Suprapubic skin (tissue), 4 donors: ENCODE measurements at regions not wholly inside any gene's neighbourhood (a gene's known extent, or its start where the extent isn't known, plus 50 kb on each side); places are given as distances from the start of the nearest gene placed in this dataset.

Source experiments
- DNase-seq, 2 donors: peaks; one replicate each; pipeline ENCODE4 v3.0.0-alpha.2; 2019; ENCODE audit warnings: low spot score in 2 of 2
- H3K27ac ChIP-seq: fragments of 200-600 bp; sonication (generic); one replicate; pipeline ENCODE4 v1.5.1; 2019
- H3K27me3 ChIP-seq: fragments of 200-600 bp; sonication (generic); one replicate; pipeline ENCODE4 v1.5.1; 2019
- H3K36me3 ChIP-seq: fragments of 200-600 bp; sonication (generic); one replicate; pipeline ENCODE4 v1.5.1; 2019
- H3K4me1 ChIP-seq: fragments of 200-600 bp; sonication (generic); one replicate; pipeline ENCODE4 v1.5.1; 2019
- H3K4me3 ChIP-seq: fragments of 200-600 bp; sonication (generic); one replicate; pipeline ENCODE4 v1.5.1; 2019; ENCODE audit warnings: mild to moderate bottlenecking
- H3K9me3 ChIP-seq: fragments of 200-600 bp; sonication (generic); one replicate; pipeline ENCODE4 v1.5.1; 2019
- CTCF ChIP-seq, 2 donors: fragments of 200-600 bp in 1 of 2; fragments of 450-650 bp in 1 of 2; sonication (generic) in 1 of 2; IDR thresholded peaks; one replicate each; pipeline ENCODE4 v1.5.1; 2016 to 2019; ENCODE audit warnings: antibody characterized with exemption in 2 of 2, mild to moderate bottlenecking in 1 of 2, moderate library complexity in 1 of 2
- EP300 ChIP-seq: sonication (generic); formaldehyde crosslinking; IDR thresholded peaks from one replicate; pipeline ENCODE4 v1.6.1; 2017; ENCODE audit warnings: antibody characterized with exemption
- POLR2A ChIP-seq, 2 donors: fragments of 450-650 bp; IDR thresholded peaks; one replicate each; pipeline ENCODE4 v1.6.1; 2017; ENCODE audit warnings: antibody characterized with exemption in 2 of 2, mild to moderate bottlenecking in 2 of 2, moderate library complexity in 2 of 2
- POLR2AphosphoS5 ChIP-seq, 3 donors: sonication (generic); formaldehyde crosslinking; IDR thresholded peaks; one replicate each; pipeline ENCODE4 v1.6.1; 2017; ENCODE audit warnings: antibody characterized with exemption in 3 of 3
- WGBS: methylation state at CpG from one replicate; pipeline ENCODE4 v1.1.5; 2018; 5-methylcytosine and 5-hydroxymethylcytosine counted together

DNA sequence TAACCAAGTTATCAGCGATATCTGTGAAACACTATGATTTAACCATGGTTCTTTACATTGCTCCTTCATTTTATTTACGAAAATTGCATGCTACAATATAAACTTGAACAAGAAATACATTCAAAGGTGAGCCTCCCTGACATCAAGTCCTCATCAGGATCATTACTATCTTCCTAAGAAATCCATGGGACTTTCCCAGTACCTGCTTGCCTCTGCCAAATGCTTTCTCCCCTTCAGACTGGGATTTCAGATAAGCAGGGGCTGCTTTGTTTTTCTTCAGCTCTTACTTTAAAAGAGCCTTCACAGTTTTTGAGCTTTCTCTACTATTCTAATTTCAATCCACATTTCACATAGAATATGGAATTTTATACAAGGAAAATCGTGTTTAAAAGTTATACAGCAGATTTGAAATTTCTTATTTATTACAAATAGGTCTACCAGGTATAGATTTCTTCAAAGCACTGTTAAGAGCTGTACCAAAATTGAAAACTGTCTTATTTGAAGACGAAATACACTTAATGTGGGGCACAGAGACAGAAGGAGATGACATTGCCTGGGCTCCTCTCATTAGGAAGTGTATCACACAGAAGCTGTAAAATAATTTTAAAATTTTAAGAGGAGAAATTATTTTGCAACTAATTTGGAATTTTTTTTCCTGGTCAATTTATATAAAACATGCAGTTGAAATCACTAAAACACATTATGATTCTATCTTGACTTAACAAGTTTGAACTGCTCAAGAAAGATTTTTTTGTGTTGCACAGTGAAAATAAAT, 615.0 kb upstream of the AGTR1 start:
- Histone ChIP-seq H3K36me3 (no peaks in the 10 kb centered on the region), H3K4me1 (no peaks in the 10 kb centered on the region), H3K27ac (no peak overlapping the region), H3K4me3 (no peak overlapping the region), H3K27me3 (no peaks in the 10 kb centered on the region), H3K9me3 (no peaks in the 10 kb centered on the region)
- WGBS = 77% methylated on average over 4 of the region's 4 CpGs
- TF ChIP-seq CTCF (IDR thresholded peaks at IDR 0.05) (no peak), POLR2AphosphoS5 (IDR thresholded peaks at IDR 0.05) (no peak)
- DNase-seq = no peak

- no peaks in the 10 kb centered on the region for H3K4me1 ChIP-seq
- WGBS = 64% methylated on average over 8 of the region's 8 CpGs
- H3K36me3 ChIP-seq = no peaks in the 10 kb centered on the region
- TF ChIP-seq POLR2A (IDR thresholded peaks at IDR 0.05) = no peak
- TF ChIP-seq POLR2AphosphoS5 (IDR thresholded peaks at IDR 0.05) = no peak
- H3K4me3 ChIP-seq = no peak overlapping the region
- no peaks in the 10 kb centered on the region for H3K9me3 ChIP-seq
- DNase-seq = no peak
- no peaks in the 10 kb centered on the region for H3K27me3 ChIP-seq
- H3K27ac ChIP-seq = no peak overlapping the region
Measured at GRCh38 chr3:148083526-148084182, 614.0 kb upstream of the AGTR1 start.

DNA sequence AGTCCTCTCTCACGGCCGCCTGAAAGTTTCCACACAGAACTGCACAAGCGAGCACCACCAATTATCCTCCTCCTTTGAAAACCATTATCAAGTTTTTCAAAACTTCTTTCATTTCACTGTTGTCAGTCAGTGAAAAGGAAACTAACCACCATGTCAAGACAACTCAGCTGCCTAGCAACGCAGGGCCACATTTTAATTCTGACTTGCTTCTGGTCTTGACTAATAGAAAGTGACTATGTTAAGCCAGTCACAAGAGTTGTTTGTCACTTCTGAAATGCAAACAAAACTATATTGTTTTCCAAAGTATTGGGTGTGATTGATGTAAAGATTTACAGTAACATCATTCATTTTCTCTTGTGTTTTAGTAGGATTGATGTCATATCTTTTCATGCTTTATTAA, 612.8 kb upstream of the AGTR1 start:
- no peak for TF ChIP-seq POLR2A (IDR thresholded peaks at IDR 0.05)
- no peak for TF ChIP-seq CTCF (IDR thresholded peaks at IDR 0.05)
- TF ChIP-seq EP300 = no peak
- no peak for TF ChIP-seq POLR2AphosphoS5 (IDR thresholded peaks at IDR 0.05)
- H3K4me1 ChIP-seq = no peaks in the 10 kb centered on the region
- no peak overlapping the region for H3K4me3 ChIP-seq
- H3K36me3 ChIP-seq = no peaks in the 10 kb centered on the region
- no peaks in the 10 kb centered on the region for H3K27me3 ChIP-seq
- no peaks in the 10 kb centered on the region for H3K9me3 ChIP-seq
- no peak overlapping the region for H3K27ac ChIP-seq
- WGBS = 80% methylated on average over 4 of the region's 4 CpGs
- no peak for DNase-seq

- WGBS = 92% methylated on average over 6 of the region's 6 CpGs
- TF ChIP-seq CTCF (IDR thresholded peaks at IDR 0.05) (no peak), POLR2AphosphoS5 (IDR thresholded peaks at IDR 0.05) (no peak)
- Histone ChIP-seq H3K4me3 (no peak overlapping the region), H3K9me3 (no peaks in the 10 kb centered on the region), H3K4me1 (no peaks in the 10 kb centered on the region), H3K27ac (no peak overlapping the region), H3K36me3 (no peaks in the 10 kb centered on the region), H3K27me3 (no peaks in the 10 kb centered on the region)
- no peak for DNase-seq
Measured at GRCh38 chr3:148087601-148088371, 609.9 kb upstream of the AGTR1 start.

GRCh38 chr3:148089171-148089570, 608.5 kb upstream of the AGTR1 start:
- no peak for DNase-seq
- H3K4me1 ChIP-seq = no peaks in the 10 kb centered on the region
- TF ChIP-seq POLR2AphosphoS5 (IDR thresholded peaks at IDR 0.05) (no peak), CTCF (IDR thresholded peaks at IDR 0.05) (no peak), POLR2A (IDR thresholded peaks at IDR 0.05) (no peak)
- H3K27ac ChIP-seq = no peak overlapping the region
- H3K4me3 ChIP-seq = no peak overlapping the region
- H3K36me3 ChIP-seq = no peaks in the 10 kb centered on the region
- no peaks in the 10 kb centered on the region for H3K27me3 ChIP-seq
- no peaks in the 10 kb centered on the region for H3K9me3 ChIP-seq
